A673 (cell line): ENCODE measurements at regions not wholly inside any gene's neighbourhood (a gene's known extent, or its start where the extent isn't known, plus 50 kb on each side); places are given as distances from the start of the nearest gene placed in this dataset.

ENCODE experiments used
- BruUV-seq: library from RNA; stranded (reverse); fragments of 400-500 nt; replicated peaks from 2 replicates; lab custom pipeline; 2021; lab: Mats Ljungman, UMichigan
- CTCF ChIA-PET: fragments of 300-600 bp; sonication (Branson Sonifier 250); formaldehyde crosslinking; loops from one replicate; lab custom pipeline; 2022; ENCODE audit warnings: antibody characterized with exemption; lab: Charles Lee
- POLR2A ChIA-PET: fragments of 300-600 bp; sonication (Branson Sonifier 250); formaldehyde crosslinking; loops from one replicate; lab custom pipeline; 2022; ENCODE audit warnings: antibody characterized with exemption; ENCODE audit not compliant: low non-redundant PET; lab: Charles Lee
- DNase-seq: peaks from one replicate; pipeline ENCODE4 v3.0.0-alpha.2; 2015; ENCODE audit warnings: low spot score
- H3K27ac ChIP-seq: fragments of 200-600 bp; sonication (generic); 2 replicates; pipeline ENCODE4 v1.5.1; 2016; ENCODE audit warnings: mixed run types, low read depth, mild to moderate bottlenecking, mixed read lengths, antibody characterized with exemption, low read length; ENCODE audit not compliant: poor library complexity, severe bottlenecking
- H3K27me3 ChIP-seq: fragments of 200-600 bp; sonication (generic); replicated peaks from 2 replicates; pipeline ENCODE4 v1.6.1; 2017; ENCODE audit warnings: mixed run types, low read depth, mild to moderate bottlenecking, mixed read lengths, antibody characterized with exemption, low read length; ENCODE audit not compliant: insufficient read depth, poor library complexity
- H3K36me3 ChIP-seq: fragments of 200-600 bp; sonication (generic); 2 replicates; pipeline ENCODE4 v1.6.1; 2016; ENCODE audit warnings: mixed run types, mild to moderate bottlenecking, mixed read lengths, antibody characterized with exemption, low read length; ENCODE audit not compliant: insufficient read depth, poor library complexity, severe bottlenecking
- H3K4me1 ChIP-seq: fragments of 200-600 bp; sonication (generic); 2 replicates; pipeline ENCODE4 v1.6.1; 2017; ENCODE audit warnings: mixed run types, mild to moderate bottlenecking, mixed read lengths, antibody characterized with exemption, low read length; ENCODE audit not compliant: insufficient read depth, poor library complexity, severe bottlenecking
- H3K4me3 ChIP-seq: fragments of 200-600 bp; sonication (generic); 2 replicates; pipeline ENCODE4 v1.5.1; 2016; ENCODE audit warnings: low read depth, mixed run types, mild to moderate bottlenecking, mixed read lengths, low read length; ENCODE audit not compliant: poor library complexity, severe bottlenecking
- H3K9me3 ChIP-seq: fragments of 200-600 bp; sonication (generic); 2 replicates; pipeline ENCODE4 v1.6.1; 2016; ENCODE audit warnings: mixed run types, low read depth, mild to moderate bottlenecking, mixed read lengths, antibody characterized with exemption, low read length; ENCODE audit not compliant: poor library complexity, severe bottlenecking
- CTCF ChIP-seq: fragments of 300-800, 200-600 bp; sonication (generic); conservative IDR thresholded peaks from 2 replicates; pipeline ENCODE4 v1.5.1; 2017; ENCODE audit warnings: low read depth, mild to moderate bottlenecking, antibody characterized with exemption, low read length, moderate library complexity, mixed read lengths
- EZH2 ChIP-seq: fragments of 200-600 bp; sonication (generic); IDR thresholded peaks from 2 replicates; pipeline ENCODE4 v1.6.1; 2017; ENCODE audit warnings: borderline replicate concordance, low read depth, mild to moderate bottlenecking, mixed read lengths, antibody characterized with exemption, low read length; ENCODE audit not compliant: poor library complexity, severe bottlenecking
- intact Hi-C: fragments of 100-400 bp; cut with micrococcal nuclease; formaldehyde crosslinking; loops from one replicate; pipeline ENCODE4 v1.10.0; 2022; ENCODE audit not compliant: unreplicated experiment

DNA sequence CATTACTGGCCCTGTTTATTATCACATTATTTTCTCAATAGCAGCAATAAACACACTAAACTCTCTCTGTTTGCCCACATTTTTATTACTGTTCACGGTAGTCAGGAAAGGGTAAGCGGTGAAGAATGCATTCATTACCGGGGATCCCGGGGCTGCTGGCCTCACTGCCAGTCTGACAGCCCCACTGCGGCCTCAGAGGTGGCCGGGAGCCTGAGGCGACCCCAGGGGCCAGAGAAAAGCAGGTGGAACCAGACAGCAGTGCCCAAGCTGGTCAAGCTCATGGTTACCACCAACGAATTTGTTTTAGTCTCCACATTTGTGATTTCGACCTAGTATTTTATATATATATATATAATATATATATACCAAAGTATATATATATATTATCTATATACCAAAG, 127.7 kb downstream of the LRATD1 start:
- no peaks in the 10 kb centered on the region for H3K36me3 ChIP-seq
- TF ChIP-seq EZH2 (no peak), CTCF (no peak)
- BruUV-seq, result no TSS peak
- H3K27ac ChIP-seq, result no peak overlapping the region
- H3K4me3 ChIP-seq, result no peak overlapping the region
- DNase-seq, result no peak
- ChIA-PET POLR2A (no interaction called here), CTCF (no interaction called here)
- H3K4me1 ChIP-seq, result no peaks in the 10 kb centered on the region
- H3K27me3 ChIP-seq, result peaks cover 27% of the 10 kb centered on the region
- intact Hi-C loops, result no loop called here
- H3K9me3 ChIP-seq, result no peaks in the 10 kb centered on the region

DNA sequence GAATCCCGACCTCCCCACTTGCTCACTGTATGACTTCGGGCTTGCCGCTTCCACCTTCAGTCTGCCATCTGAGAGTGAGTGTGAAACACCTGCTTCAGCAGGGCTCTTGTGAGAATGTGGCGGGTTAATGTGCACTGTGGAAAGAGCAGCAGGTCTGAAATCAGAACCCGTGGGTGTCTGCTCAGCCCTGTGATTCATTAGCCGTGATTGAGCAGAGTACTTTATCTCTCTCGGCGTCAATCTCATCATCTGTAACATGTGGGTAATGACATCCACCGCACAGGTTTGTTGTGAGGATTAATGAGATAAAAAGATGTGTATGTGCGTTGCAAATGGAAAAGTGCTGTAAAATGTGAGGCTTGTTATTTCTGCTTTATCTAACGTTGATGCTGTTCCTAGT, 128.6 kb downstream of the LRATD1 start:
- DNase-seq, result no peak
- no peaks in the 10 kb centered on the region for H3K9me3 ChIP-seq
- no peak overlapping the region for H3K27ac ChIP-seq
- POLR2A ChIA-PET, result no interaction called here
- intact Hi-C loops, result no loop called here
- H3K36me3 ChIP-seq, result no peaks in the 10 kb centered on the region
- no TSS peak for BruUV-seq
- CTCF ChIA-PET, result no interaction called here
- H3K4me1 ChIP-seq, result no peaks in the 10 kb centered on the region
- no peak overlapping the region for H3K4me3 ChIP-seq
- TF ChIP-seq CTCF (no peak), EZH2 (no peak)
- peaks cover 27% of the 10 kb centered on the region for H3K27me3 ChIP-seq

DNA sequence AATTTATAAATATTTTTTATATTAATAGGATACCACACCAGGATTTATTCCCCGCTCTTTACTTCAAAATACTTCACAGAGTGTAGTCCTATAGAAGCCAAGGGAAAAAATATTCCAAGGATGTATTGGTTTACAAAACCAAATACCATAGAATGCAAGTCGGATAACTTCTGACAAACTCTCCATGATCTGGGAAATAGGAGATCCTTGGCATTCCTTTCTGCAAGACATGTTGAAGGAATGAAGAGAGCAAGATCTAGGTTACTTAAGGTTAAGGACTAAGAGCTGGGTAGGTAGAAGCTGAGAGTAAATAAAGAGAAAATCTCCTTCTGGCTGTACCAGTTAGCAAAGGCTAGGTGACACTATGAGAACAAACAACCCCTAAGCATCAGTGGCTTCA, 141.2 kb downstream of the LRATD1 start:
- no peaks in the 10 kb centered on the region for H3K9me3 ChIP-seq
- TF ChIP-seq EZH2 (no peak), CTCF (no peak)
- no peaks in the 10 kb centered on the region for H3K36me3 ChIP-seq
- H3K27me3 ChIP-seq, result peaks cover 10% of the 10 kb centered on the region
- CTCF ChIA-PET, result no interaction called here
- DNase-seq, result no peak
- no peaks in the 10 kb centered on the region for H3K4me1 ChIP-seq
- intact Hi-C loops, result no loop called here
- BruUV-seq, result no TSS peak
- H3K4me3 ChIP-seq, result no peak overlapping the region
- H3K27ac ChIP-seq, result no peak overlapping the region
- POLR2A ChIA-PET, result no interaction called here
